ENCODE measurements at regions not wholly inside any gene's neighbourhood (a gene's known extent, or its start where the extent isn't known, plus 50 kb on each side); places are given as distances from the start of the nearest gene placed in this dataset.
"Not testable (repeated sequence)": the region's sequence is repeated elsewhere in the genome, so short reads cannot be mapped to it uniquely, and the experiment has no call there.

DNA sequence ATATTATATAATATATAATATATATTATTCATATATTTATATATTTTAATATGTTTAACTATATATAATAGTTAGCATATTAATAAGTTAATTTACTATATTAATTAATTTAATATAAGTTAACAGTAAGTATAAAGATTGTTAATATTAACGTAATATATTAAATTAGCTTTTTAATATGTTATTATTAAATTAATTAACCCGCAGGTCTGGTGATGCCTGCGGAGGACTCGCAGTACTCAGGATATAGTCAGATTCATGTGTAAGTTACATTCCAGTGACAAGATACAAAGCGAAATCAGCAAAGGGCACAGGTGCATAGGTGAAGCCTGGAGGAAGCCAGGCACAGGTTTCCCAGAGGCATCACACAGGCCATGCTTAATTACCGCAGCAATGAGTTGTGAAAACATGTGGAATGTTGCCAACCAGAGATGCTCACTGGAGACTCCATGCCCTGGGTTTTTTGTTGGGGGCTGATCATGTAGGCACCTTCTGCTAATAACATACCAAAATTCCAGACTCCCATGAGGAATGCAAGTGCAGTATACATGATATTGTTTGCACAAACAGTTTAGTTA is 130.4 kb upstream of the MPHOSPH6 start:
- no peak for DNase-seq (ENCODE audit: low read depth in 2 of 2)

DNA sequence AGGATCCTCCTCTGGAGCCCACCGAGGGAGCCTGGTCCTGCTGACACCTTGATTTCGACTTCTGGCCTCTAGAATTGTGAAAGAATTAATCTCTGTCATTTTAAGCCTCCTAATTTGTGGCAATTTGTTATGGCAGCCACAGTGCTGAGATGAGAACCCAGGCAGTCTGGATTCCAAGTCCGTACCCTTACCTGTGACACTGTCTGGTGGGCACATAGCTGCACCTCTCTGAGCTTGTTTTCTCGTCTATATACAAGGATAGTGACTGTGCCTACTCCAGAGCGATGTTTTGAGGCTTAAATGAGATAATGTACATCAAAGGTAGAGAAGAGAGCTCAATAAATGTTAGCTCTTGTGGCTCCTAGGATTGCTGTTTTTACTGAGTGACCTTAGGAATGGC is 128.4 kb upstream of the MPHOSPH6 start:
- DNase-seq (ENCODE audit: low read depth in 2 of 2) = no peak

DNA sequence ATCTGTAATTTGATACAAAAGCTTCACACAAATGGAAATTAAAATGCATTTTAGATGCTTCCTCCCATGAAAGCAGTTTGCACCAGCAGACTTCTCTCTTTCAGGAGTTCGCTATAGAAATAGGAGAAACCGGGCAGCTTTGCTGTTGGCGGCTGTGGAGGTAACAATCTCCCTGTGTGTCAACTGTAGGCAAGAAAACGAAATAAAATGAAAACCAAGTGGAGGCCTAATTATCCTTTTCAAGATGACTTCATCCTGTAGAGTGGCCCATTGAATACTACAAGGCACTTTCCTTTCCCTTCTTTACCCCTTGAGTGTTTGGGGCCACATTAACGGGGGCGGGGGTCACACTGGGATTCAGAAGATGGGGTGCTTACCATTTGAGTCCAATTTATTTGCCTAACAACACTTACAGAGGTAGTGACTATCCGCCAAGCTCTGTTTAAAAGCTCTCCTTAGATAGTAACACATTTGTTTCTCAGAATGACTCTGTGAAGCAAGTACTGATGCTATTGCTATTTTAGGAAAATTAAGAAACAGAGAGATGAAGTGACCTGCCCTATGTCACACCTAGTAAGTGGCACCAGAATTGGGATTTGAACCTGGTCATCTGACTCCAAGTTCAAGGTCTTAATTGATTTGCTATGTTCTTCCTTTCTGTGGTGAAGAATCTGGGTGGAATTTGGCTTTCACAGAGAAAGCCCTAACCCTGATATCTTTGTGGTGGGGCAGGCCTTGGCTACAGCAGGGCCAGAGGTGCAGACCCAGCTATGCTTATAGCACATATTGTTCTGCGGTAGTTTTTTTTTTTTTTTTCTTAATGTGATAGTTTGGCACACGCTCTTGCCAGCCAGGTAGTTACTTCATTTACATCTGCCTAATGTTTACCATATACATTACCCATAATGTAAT is 125.5 kb upstream of the MPHOSPH6 start:
- DNase-seq (ENCODE audit: low read depth in 2 of 2) = no peak

DNA sequence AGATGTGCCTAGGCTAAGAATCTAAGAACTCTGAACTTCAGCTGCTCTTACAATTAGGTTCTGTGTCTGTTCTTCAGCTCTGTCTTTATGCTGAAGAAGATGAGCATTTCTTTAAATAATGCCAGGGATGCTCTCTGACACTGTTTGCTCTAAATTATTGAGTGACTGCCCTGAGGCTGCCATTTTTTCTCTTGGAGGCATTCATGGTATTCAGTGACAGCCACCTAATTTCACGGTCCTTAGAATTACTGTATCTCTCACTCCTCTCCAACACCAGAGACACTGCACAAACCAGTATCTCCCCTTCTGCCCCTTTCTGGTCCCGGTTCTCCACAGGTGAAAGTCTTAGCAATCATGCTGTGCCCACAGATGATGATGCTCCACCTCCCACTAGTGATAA is 123.6 kb upstream of the MPHOSPH6 start:
- no peak for DNase-seq (ENCODE audit: low read depth in 2 of 2)

DNA sequence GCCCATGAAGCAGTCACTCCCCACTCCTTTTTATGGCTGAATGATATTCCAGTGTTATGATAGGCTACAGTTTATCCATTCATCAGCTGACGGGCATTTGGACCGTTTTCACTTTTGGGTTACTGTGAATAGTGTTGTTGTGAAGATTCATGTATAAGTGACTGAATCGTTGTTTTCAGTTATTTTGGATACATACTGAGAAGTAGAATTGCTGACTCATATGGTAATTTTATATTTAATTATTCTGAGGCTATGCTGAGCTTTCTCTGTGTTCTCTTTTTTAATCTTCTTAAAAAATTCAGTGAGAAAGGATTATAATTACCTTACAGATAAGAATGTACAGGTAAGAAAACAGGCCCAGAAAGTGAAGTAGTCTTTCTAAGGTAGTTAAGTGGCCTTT is 117.9 kb upstream of the MPHOSPH6 start:
- DNase-seq (ENCODE audit: low read depth in 2 of 2) = no peak

DNA sequence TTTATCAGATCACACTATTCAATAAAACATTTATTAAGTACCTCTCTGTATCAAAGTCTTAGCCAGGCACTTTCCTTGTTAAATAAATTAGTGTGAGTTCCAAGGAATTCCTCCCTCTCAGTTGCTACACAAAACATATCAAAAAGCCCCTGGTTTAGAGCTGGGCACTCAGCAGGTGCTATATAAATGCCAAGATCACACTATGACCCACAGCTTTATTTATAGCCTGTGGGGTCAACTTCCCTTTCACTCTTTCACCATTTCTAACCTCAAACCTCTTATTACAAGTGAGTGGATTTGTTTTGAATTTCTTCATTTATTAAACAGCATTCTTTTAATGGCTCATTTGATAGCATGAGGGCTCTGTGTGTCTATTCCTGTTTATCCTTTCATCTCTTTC is 112.6 kb upstream of the MPHOSPH6 start:
- no peak for DNase-seq (ENCODE audit: low read depth in 2 of 2)

DNA sequence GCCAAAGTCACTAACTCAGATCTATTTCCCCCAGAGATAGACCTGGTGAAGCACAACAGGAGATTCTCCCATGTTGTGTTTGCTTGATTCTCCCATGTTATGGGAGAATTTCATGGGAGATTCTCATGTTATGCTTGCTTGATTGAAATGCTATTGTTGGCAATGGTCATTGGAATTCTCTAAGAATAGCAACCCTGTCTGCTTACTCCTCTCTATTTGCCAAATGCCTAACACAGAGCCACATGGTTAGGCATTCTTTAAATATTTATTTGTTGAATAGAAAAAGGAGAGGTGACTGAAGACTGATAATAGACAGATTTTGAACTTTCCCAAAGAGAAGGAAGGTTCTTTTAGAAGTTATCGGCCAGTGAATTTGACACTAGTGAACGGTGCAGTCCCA is 111.5 kb upstream of the MPHOSPH6 start:
- no peak for DNase-seq (ENCODE audit: low read depth in 2 of 2)

DNA sequence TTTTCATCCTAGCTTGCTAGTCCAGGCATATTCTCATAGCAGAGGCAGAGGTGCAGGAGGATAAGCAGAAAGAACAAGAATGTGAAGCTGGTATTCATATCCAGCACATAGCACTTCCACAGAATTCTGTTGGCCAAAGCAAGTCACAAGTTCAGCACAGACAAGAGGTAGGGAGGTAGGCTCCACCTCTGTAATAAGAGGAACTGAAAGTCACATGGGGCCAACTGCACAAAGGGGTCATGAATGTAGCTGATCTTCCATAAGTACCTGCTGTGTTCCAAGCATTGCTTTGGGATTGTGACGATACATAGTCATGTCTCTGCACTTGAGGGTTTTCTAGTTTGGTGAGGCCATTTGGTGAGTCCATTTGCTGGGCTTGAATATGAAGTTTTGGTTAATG is 110.8 kb upstream of the MPHOSPH6 start:
- no peak for DNase-seq (ENCODE audit: low read depth in 2 of 2)

DNA sequence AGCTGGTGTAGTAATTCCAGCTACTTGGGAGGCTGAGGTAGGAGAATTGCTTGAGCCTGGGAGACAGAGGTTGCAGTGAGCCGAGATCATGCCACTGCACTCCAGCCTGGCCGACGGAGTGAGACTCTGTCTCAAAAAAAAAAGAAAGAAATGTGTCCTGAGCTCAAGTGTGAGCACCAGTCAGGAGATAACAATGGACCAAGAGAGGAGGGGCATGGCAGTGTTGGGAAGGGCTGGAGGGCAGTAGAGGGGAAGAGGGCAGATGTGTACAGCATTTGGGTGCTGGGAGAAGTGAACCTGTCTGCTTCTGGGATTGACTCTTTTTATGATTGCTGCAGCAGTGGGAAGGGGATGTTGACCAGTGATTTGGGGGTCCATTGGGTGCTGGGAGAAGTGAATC is 105.3 kb upstream of the MPHOSPH6 start:
- DNase-seq (ENCODE audit: low read depth in 2 of 2) = not testable (repeated sequence)

DNA sequence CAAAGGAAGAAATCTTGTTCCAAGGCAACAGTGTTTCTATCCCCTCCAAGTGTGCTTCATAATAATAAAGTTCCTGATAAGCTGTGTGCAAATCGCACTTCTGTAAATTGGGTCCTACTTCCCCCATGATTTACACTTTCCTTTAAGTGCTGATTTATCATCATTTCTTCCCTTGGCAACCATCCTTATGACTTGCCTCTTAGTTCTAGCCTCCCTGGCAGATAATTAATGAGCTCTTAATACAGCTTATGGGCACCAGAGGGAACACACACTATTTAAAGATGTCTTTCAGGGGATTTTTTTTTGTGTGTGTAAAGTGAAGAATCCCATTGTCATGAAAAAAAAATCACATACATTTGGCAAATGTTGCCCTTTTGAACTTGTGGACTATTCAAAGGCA is 101.6 kb upstream of the MPHOSPH6 start:
- no peak for DNase-seq (ENCODE audit: low read depth in 2 of 2)

DNA sequence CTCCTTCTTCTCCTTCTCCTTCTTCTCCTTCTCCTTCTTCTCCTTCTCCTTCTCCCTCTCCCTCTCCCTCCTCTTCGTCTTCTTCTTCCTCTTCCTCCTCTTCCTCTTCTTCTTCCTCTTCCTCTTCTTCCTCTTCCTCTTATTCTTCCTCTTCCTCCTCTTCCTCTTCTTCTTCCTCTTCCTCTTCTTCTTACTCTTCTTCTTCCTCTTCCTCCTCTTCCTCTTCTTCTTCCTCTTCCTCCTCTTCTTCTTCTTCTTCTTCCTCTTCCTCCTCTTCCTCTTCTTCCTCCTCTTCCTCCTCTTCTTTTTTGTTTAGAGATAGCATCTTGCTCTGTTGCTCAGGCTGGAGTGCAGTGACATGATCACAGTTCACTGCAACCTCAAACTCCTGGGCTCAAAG is 97.7 kb upstream of the MPHOSPH6 start:
- not testable (repeated sequence) for DNase-seq (ENCODE audit: low read depth in 2 of 2)

DNA sequence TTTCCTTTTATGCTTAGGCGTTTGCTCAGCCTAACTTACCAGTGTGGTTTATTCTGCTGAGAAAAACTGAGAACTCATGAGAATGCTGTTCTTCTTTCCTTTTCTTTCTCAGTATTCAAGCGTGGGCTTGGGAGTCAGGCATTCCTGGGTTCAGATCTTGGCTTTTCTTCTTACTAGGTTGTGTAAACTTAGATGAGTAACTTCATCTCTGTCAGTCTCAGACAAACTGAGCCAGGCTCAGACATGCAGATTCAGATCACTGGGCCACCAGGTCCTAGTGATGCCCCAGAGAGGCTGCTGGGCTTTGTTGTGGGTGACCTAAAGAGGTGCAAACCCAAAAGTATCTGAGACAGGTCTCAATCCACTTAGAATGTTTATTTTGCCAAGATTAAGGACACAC is 95.8 kb upstream of the MPHOSPH6 start:
- DNase-seq (ENCODE audit: low read depth in 2 of 2) = no peak

DNA sequence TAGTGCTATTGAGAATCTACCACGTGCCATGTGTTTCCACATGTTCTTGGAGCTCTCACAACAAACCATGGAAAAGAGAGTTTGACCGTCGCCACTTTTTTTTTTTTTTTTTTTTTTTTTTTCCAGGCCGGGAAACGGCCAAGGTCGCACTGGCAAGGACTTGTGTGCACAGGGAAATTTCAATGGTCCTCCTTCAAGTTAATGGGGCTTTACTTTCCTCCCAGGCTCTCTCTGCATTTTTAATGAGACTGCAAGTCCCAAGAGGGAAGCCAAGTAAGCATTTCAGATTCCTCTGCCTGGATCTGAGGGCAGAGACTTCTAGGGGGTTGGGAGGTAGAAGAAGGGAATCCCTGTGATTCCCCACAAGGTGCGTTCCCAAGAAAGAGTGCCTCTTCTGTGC is 94.7 kb upstream of the MPHOSPH6 start:
- no peak for DNase-seq (ENCODE audit: low read depth in 2 of 2)

DNA sequence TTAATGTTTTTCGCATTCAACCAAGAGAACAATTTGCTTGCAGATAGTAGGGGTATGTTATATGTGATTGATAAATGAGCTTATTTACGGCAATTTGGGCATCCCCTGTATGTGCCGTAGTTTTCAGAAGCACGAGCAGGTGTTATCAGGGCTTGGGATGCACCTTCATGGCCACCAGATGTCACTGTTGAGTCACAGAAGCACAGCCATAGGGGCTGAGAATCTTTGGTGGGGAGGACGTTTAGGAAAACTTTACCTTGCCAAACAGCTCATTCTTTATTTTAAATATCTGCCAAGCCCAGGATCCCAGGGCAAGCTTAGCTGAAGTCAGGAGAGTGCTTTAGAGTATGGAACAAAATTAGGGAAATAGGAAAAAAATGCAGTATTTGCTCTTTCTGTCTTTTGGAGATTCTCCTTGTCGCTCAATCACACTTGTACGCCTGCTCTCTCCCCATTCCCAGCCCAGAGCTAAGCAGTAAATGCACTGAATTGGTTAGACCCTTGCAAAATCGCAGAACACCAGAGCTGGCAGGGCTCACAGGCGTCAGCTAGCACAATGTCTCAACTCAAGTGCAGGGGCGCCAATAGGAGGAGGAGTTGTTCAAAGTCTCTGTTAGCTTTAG is 93.6 kb upstream of the MPHOSPH6 start:
- peak in 1 of 2 donors; percentile 14 for DNase-seq (ENCODE audit: low read depth in 2 of 2)

DNA sequence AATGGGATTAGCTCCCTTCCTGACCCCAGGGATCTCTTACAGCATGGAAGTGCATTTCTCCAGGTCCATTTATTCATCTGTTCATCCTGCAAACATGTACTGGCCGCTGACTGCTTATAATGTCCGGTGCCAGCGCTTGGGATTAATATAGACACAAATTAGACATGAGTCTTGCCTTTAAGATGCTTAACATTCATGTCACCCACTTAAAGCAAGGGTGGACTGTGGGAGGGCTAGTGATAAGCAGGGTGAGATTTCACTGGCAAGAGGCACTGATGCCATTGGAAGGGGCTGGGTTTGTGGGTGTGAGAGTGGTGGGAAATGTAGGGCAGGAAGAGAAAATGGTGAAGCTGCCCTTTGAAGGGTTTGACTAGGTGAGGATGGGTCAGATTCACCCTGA is 92.2 kb upstream of the MPHOSPH6 start:
- DNase-seq (ENCODE audit: low read depth in 2 of 2) = no peak

DNA sequence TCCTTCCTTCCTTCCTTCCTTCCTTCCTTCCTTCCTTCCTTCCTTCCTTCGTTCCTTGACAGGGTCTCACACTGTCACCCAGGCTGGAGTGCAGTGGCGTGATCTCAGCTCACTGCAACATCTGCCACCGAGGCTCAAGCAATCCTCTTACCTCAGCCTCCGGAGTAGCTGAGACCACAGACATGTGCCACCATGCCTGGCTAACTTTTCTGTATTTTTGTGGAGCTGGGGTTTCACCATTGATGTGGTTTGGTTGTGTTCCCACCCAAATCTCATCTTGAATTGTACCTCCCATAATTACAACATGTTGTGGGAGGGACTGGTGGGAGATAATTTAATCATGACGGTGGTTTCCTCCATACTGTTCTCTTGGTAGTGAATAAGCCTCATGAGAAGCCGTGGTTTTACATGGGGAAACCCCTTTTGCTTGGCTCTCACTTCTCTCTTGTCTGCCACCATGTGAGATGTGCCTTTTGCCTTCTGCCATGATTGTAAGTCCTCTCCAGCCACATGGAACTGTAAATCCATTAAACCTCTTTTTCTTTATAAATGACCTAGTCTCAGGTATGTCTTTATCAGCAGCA is 90.3 kb upstream of the MPHOSPH6 start:
- no peak for DNase-seq (ENCODE audit: low read depth in 2 of 2)

DNA sequence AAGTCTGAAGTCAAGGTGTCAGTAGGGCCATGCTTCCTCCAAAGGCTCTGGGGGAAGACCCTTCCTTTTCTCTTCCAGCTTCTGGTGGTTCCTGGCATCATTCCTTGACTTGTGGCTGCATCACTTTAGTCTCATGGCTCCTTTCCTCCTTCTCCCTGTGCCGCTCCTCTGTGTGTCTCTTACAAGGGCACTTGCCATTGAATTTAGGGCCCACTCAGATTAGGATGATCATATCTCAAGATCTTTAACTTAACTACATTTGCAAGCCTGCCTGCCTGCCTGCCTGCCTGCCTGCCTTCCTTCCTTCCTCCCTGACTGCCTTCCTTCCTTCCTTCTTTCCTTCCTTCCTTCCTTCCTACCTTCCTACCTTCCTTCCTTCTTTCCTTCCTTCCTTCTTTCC is 89.7 kb upstream of the MPHOSPH6 start:
- DNase-seq (ENCODE audit: low read depth in 2 of 2) = no peak

DNA sequence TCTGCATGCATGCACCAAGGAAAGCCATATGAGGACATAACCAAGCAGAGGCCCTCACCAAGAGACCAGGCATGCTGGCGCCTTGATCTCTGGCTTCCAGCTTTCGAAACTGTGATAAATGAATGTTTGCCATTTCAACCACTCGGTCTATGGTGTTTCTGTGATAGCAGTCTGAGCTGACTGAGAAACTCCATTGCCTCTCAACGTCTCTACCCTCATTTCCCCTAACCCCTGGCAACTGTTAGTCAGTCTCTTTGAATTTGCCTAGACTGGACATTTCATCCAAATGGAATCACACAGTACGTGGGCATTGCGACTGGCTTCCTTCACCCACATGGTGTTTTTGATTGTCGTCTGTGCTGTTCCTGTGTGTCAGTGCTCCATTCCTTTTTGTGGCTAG is 88.0 kb upstream of the MPHOSPH6 start:
- no peak for DNase-seq (ENCODE audit: low read depth in 2 of 2)

DNA sequence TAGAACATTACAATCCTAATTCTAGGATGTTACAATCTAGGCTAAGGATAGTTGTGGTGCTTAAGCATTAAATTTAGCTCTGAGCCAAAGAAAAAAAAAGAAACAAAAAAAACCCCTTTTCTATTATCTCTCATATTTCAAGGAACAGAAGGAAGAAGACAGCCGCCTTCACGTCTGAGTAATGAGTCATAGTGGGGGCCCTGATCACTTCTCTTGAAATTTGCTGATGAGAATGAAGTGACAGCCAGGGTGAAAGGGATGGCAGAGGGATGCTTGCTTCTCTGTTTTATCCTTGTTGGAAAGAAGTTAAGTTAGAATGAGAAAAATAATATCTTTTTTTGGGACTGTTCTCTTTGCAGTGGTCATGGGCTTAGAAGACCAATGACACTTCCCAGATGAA is 82.6 kb upstream of the MPHOSPH6 start:
- DNase-seq (ENCODE audit: low read depth in 2 of 2) = no peak

DNA sequence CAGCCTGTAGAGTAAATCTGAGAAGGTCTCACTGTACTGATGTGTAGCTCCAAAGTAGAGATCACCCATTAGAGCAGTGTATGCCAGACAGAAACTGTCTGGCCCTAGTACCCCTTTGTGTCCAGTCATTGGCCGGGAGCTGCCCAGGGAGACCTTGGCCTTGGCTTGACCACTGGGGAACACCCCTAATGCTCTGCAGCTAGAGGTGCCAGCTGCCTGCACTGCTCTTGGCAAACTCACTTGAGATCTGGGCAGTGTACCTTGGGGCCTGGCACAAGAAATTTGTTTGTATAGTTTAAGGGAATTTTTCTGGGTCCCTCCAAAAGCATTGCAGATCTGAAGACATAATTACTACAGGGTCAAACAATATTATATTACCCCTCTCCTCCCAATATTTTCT is 78.7 kb upstream of the MPHOSPH6 start:
- no peak for DNase-seq (ENCODE audit: low read depth in 2 of 2)

DNA sequence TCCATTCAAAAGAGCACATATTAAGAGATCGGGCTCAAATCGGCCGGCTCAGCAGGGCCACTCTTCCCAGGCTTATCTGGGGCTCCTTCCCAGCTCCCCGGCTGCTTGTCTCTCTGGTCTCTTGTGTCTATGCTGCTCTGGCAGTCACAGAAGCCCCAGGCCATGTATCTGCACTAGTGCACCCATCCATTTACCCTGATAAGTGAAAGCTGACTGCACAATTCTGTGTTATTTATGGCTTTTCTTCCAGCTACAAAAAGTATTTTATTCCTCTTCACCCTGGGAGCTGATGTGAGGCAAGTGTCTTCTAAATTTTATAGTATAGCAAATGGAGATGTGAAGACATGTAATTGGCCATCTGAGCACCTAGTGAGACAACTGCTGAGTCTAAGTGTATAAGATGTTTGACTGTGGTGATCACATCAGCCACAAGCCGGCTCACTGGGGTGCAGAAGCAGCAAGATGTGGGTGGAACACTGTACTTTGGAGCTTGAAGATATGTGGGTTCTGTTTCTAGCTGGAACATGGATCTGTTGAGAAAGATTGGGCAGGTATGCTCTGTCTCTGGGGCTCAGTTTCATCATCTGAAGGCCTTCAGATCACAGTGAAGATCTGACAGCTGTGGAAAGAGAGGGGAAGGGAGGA is 78.1 kb upstream of the MPHOSPH6 start:
- no peak for DNase-seq (ENCODE audit: low read depth in 2 of 2)

DNA sequence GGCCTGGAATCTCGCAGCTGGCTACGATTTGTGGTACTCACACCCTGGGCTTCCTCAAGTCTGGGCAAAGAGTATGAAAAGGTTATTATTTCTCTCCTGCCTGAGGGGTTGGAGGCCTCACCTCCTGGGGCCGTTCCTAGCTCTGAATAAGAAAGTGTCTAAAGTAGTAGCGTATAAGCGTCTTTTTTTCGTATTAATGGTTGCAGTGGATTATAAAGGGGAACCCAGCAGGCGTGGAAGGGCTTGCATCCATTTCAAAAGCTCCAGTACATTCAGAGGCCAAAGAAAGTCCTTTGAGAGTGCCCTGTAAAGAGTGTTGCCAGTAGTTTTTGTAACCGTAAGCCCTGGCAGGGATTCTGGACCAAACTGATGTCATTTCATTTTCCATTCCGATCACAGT is 72.2 kb upstream of the MPHOSPH6 start:
- DNase-seq (ENCODE audit: low read depth in 2 of 2) = no peak

Measured in stimulated activated CD8-positive, alpha-beta memory T cell treated with anti-CD3 and anti-CD28 coated beads, Interleukin-15, amount 100 ng/mL, for 48 hours (primary cell).